Parathyroid adenoma (tissue), 2 donors: ENCODE measurements at regions not wholly inside any gene's neighbourhood (a gene's known extent, or its start where the extent isn't known, plus 50 kb on each side); places are given as distances from the start of the nearest gene placed in this dataset.

Experiments
- H2AFZ ChIP-seq: fragments of 300-600 bp; sonication (generic); one replicate; pipeline ENCODE4 v1.7.0; 2017; ENCODE audit warnings: antibody characterized with exemption, mild to moderate bottlenecking
- H3K27ac ChIP-seq: fragments of 300-600 bp; sonication (generic); one replicate; pipeline ENCODE4 v1.7.0; 2017
- H3K27me3 ChIP-seq: fragments of 300-600 bp; sonication (generic); one replicate; pipeline ENCODE4 v1.7.0; 2017; ENCODE audit warnings: low read length; ENCODE audit not compliant: control insufficient read depth, insufficient read depth
- H3K36me3 ChIP-seq: fragments of 300-600 bp; sonication (generic); one replicate; pipeline ENCODE4 v1.7.0; 2017; ENCODE audit warnings: low read length; ENCODE audit not compliant: control insufficient read depth, insufficient read depth
- H3K4me1 ChIP-seq: fragments of 300-600 bp; sonication (generic); one replicate; pipeline ENCODE4 v1.7.0; 2017; ENCODE audit warnings: control low read depth
- H3K4me2 ChIP-seq: fragments of 300-600 bp; sonication (generic); one replicate; pipeline ENCODE4 v1.7.0; 2017; ENCODE audit warnings: low read length
- H3K4me3 ChIP-seq: fragments of 300-600 bp; sonication (generic); one replicate; pipeline ENCODE4 v1.7.0; 2017; ENCODE audit warnings: low read depth, low read length
- H3K79me2 ChIP-seq: fragments of 300-600 bp; sonication (generic); one replicate; pipeline ENCODE4 v1.7.0; 2017; ENCODE audit warnings: control low read depth
- H3K9ac ChIP-seq: fragments of 300-600 bp; sonication (generic); one replicate; pipeline ENCODE4 v1.7.0; 2017; ENCODE audit warnings: mild to moderate bottlenecking
- H3K9me3 ChIP-seq: fragments of 300-600 bp; sonication (generic); one replicate; pipeline ENCODE4 v1.7.0; 2017; ENCODE audit warnings: low read length; ENCODE audit not compliant: control insufficient read depth
- CTCF ChIP-seq: fragments of 300-600 bp; sonication (generic); IDR thresholded peaks from one replicate; pipeline ENCODE4 v1.7.0; 2017; ENCODE audit warnings: antibody characterized with exemption, mild to moderate bottlenecking
- donor health status: primary hyperparathyroidism.

- Histone ChIP-seq H2AFZ (no peak overlapping the region), H3K4me3 (no peak overlapping the region), H3K9ac (no peak overlapping the region), H3K79me2 (no peaks in the 10 kb centered on the region), H3K27me3 (no peaks in the 10 kb centered on the region), H3K4me1 (no peaks in the 10 kb centered on the region), H3K27ac (peak overlapping the region; percentile 49), H3K4me2 (no peak overlapping the region), H3K9me3 (no peaks in the 10 kb centered on the region), H3K36me3 (no peaks in the 10 kb centered on the region)
- no peak for TF ChIP-seq CTCF
Measured at GRCh38 chr1:184825571-184825970, 70.9 kb upstream of the EDEM3 start.

GRCh38 chr1:184824691-184825323, 70.1 kb upstream of the EDEM3 start:
- no peaks in the 10 kb centered on the region for H3K4me1 ChIP-seq
- H3K4me3 ChIP-seq = no peak overlapping the region
- H3K9ac ChIP-seq = no peak overlapping the region
- no peaks in the 10 kb centered on the region for H3K27me3 ChIP-seq
- no peak overlapping the region for H3K4me2 ChIP-seq
- H3K9me3 ChIP-seq = no peaks in the 10 kb centered on the region
- H3K27ac ChIP-seq = no peak overlapping the region
- TF ChIP-seq CTCF = no peak
- H2AFZ ChIP-seq = no peak overlapping the region
- H3K79me2 ChIP-seq = no peaks in the 10 kb centered on the region
- no peaks in the 10 kb centered on the region for H3K36me3 ChIP-seq

- Histone ChIP-seq H2AFZ (no peak overlapping the region), H3K9ac (no peak overlapping the region), H3K9me3 (no peaks in the 10 kb centered on the region), H3K36me3 (no peaks in the 10 kb centered on the region), H3K4me2 (no peak overlapping the region), H3K79me2 (no peaks in the 10 kb centered on the region), H3K27me3 (no peaks in the 10 kb centered on the region), H3K4me3 (no peak overlapping the region), H3K4me1 (no peaks in the 10 kb centered on the region), H3K27ac (no peak overlapping the region)
- no peak for TF ChIP-seq CTCF
Measured at GRCh38 chr1:184823080-184823479, 68.4 kb upstream of the EDEM3 start.

GRCh38 chr1:184822267-184822666, 67.6 kb upstream of the EDEM3 start:
- no peak overlapping the region for H3K27ac ChIP-seq

More at GRCh38 chr1:184822267-184822666, 67.6 kb upstream of the EDEM3 start:
- TF ChIP-seq CTCF = no peak
- H3K79me2 ChIP-seq = no peaks in the 10 kb centered on the region
- no peaks in the 10 kb centered on the region for H3K4me1 ChIP-seq
- no peak overlapping the region for H3K4me3 ChIP-seq
- no peaks in the 10 kb centered on the region for H3K36me3 ChIP-seq
- H3K4me2 ChIP-seq = no peak overlapping the region
- H2AFZ ChIP-seq = no peak overlapping the region
- H3K9me3 ChIP-seq = no peaks in the 10 kb centered on the region
- H3K9ac ChIP-seq = no peak overlapping the region
- H3K27me3 ChIP-seq = no peaks in the 10 kb centered on the region
